HG02870 (cell line): ENCODE measurements at regions not wholly inside any gene's neighbourhood (a gene's known extent, or its start where the extent isn't known, plus 50 kb on each side); places are given as distances from the start of the nearest gene placed in this dataset.
"Not testable (repeated sequence)": the region's sequence is repeated elsewhere in the genome, so short reads cannot be mapped to it uniquely, and the experiment has no call there.

Experiments
- ATAC-seq: cut with Tn5 transposase; IDR thresholded peaks from one replicate; pipeline ENCODE4 v1.9.1; 2021; ENCODE audit warnings: mild to moderate bottlenecking, moderate library complexity; ENCODE audit not compliant: unreplicated experiment

- ATAC-seq, result not testable (repeated sequence)
These were observed 51.5 kb upstream of the CDC42EP3 start for GRCh38 chr2:37722971-37723370.

GRCh38 chr2:37730037-37730818 is 58.8 kb upstream of the CDC42EP3 start:
- ATAC-seq, result no peak

- not testable (repeated sequence) for ATAC-seq
These were observed 61.0 kb upstream of the CDC42EP3 start for GRCh38 chr2:37732412-37732811.

GRCh38 chr2:37733251-37733650 is 61.8 kb upstream of the CDC42EP3 start:
- ATAC-seq, result no peak

GRCh38 chr2:37733955-37734354 is 62.5 kb upstream of the CDC42EP3 start:
- ATAC-seq, result not testable (repeated sequence)

GRCh38 chr2:37734891-37735523 is 63.6 kb upstream of the CDC42EP3 start:
- ATAC-seq, result not testable (repeated sequence)

GRCh38 chr2:37735524-37735910 is 64.1 kb upstream of the CDC42EP3 start:
- ATAC-seq, result not testable (repeated sequence)

GRCh38 chr2:37737507-37737906 is 66.1 kb upstream of the CDC42EP3 start:
- no peak for ATAC-seq

- ATAC-seq, result no peak
These were observed 66.9 kb upstream of the CDC42EP3 start for GRCh38 chr2:37738266-37738885.

GRCh38 chr2:37739153-37739552 is 67.7 kb upstream of the CDC42EP3 start:
- no peak for ATAC-seq

- no peak for ATAC-seq
These were observed 68.8 kb upstream of the CDC42EP3 start for GRCh38 chr2:37740164-37740739.

GRCh38 chr2:37742286-37742685 is 70.8 kb upstream of the CDC42EP3 start:
- ATAC-seq, result no peak

- ATAC-seq, result no peak
These were observed 72.6 kb upstream of the CDC42EP3 start for GRCh38 chr2:37744010-37744409.

GRCh38 chr2:37744961-37745360 is 73.5 kb upstream of the CDC42EP3 start:
- not testable (repeated sequence) for ATAC-seq

GRCh38 chr2:37746011-37746410 is 74.6 kb upstream of the CDC42EP3 start:
- ATAC-seq, result not testable (repeated sequence)

- no peak for ATAC-seq
These were observed 75.4 kb upstream of the CDC42EP3 start for GRCh38 chr2:37746883-37747282.

GRCh38 chr2:37748541-37748940 is 77.1 kb upstream of the CDC42EP3 start:
- no peak for ATAC-seq

- ATAC-seq, result not testable (repeated sequence)
These were observed 78.8 kb upstream of the CDC42EP3 start for GRCh38 chr2:37750286-37750685.

GRCh38 chr2:37752766-37753165 is 81.3 kb upstream of the CDC42EP3 start:
- ATAC-seq, result no peak

GRCh38 chr2:37753758-37754157 is 82.3 kb upstream of the CDC42EP3 start:
- no peak for ATAC-seq

GRCh38 chr2:37755961-37756559 is 84.6 kb upstream of the CDC42EP3 start:
- not testable (repeated sequence) for ATAC-seq
